Neutrophil (primary cell): ENCODE measurements at regions not wholly inside any gene's neighbourhood (a gene's known extent, or its start where the extent isn't known, plus 50 kb on each side); places are given as distances from the start of the nearest gene placed in this dataset.

Source experiments
- H3K27ac ChIP-seq: fragments of 200-600 bp; sonication (generic); 2 replicates; pipeline ENCODE4 v1.5.1; 2016; ENCODE audit warnings: mild to moderate bottlenecking, moderate library complexity
- H3K27me3 ChIP-seq: fragments of 200-600 bp; sonication (generic); 2 replicates; pipeline ENCODE4 v1.6.0; 2016; ENCODE audit warnings: mild to moderate bottlenecking
- H3K36me3 ChIP-seq: fragments of 200-600 bp; sonication (generic); 2 replicates; pipeline ENCODE4 v1.5.1; 2017
- H3K4me1 ChIP-seq, 2 experiments: fragments of 200-600 bp in 1 of 2; sonication (generic) in 1 of 2; 1 replicate in 1 of 2; 2 replicates in 1 of 2; pipeline versions ENCODE4 v1.5.1 to v1.6.1; 2013 to 2016; ENCODE audit warnings: low read depth in 1 of 2, low read length in 1 of 2, mild to moderate bottlenecking in 1 of 2, moderate library complexity in 1 of 2; ENCODE audit not compliant: control insufficient read depth in 1 of 2, insufficient read depth in 1 of 2
- H3K4me3 ChIP-seq, 2 experiments: fragments of 200-600 bp in 1 of 2; sonication (generic) in 1 of 2; 1 replicate in 1 of 2; 2 replicates in 1 of 2; pipeline ENCODE4 v1.5.1; 2013 to 2016; ENCODE audit warnings: low read depth in 1 of 2, low read length in 1 of 2, mild to moderate bottlenecking in 1 of 2, moderate library complexity in 1 of 2
- H3K9me3 ChIP-seq: fragments of 200-600 bp; sonication (generic); 2 replicates; pipeline ENCODE4 v1.5.1; 2016
- CTCF ChIP-seq: fragments of 200-600 bp; sonication (generic); IDR thresholded peaks from 2 replicates; pipeline ENCODE4 v1.5.1; 2016; ENCODE audit warnings: antibody characterized with exemption

- Histone ChIP-seq H3K4me3 (no peak overlapping the region), H3K4me1 (no peaks in the 10 kb centered on the region), H3K27ac (no peak overlapping the region), H3K9me3 (no peaks in the 10 kb centered on the region), H3K27me3 (peaks cover 20% of the 10 kb centered on the region), H3K36me3 (no peaks in the 10 kb centered on the region)
- no peak for TF ChIP-seq CTCF
Observed at GRCh38 chr1:18005238-18005637, 102.4 kb upstream of the IGSF21 start.

- no peak overlapping the region for H3K27ac ChIP-seq
- H3K36me3 ChIP-seq, result no peaks in the 10 kb centered on the region
- peaks cover 20% of the 10 kb centered on the region for H3K27me3 ChIP-seq
- no peaks in the 10 kb centered on the region for H3K4me1 ChIP-seq
- no peak overlapping the region for H3K4me3 ChIP-seq
- H3K9me3 ChIP-seq, result no peaks in the 10 kb centered on the region
- TF ChIP-seq CTCF, result no peak
Observed at GRCh38 chr1:18007391-18008041, 100.1 kb upstream of the IGSF21 start.

GRCh38 chr1:18008081-18008480 is 99.5 kb upstream of the IGSF21 start:
- Histone ChIP-seq H3K27ac (no peak overlapping the region), H3K27me3 (peaks cover 20% of the 10 kb centered on the region), H3K4me1 (no peaks in the 10 kb centered on the region), H3K4me3 (no peak overlapping the region), H3K36me3 (no peaks in the 10 kb centered on the region), H3K9me3 (no peaks in the 10 kb centered on the region)
- no peak for TF ChIP-seq CTCF

- H3K9me3 ChIP-seq, result no peaks in the 10 kb centered on the region
- TF ChIP-seq CTCF, result no peak
- peaks cover 20% of the 10 kb centered on the region for H3K27me3 ChIP-seq
- H3K4me1 ChIP-seq, result no peaks in the 10 kb centered on the region
- no peaks in the 10 kb centered on the region for H3K36me3 ChIP-seq
- H3K4me3 ChIP-seq, result no peak overlapping the region
- no peak overlapping the region for H3K27ac ChIP-seq
Observed at GRCh38 chr1:18009055-18009454, 98.5 kb upstream of the IGSF21 start.

GRCh38 chr1:18009478-18009961 is 98.1 kb upstream of the IGSF21 start:
- Histone ChIP-seq H3K36me3 (no peaks in the 10 kb centered on the region), H3K9me3 (no peaks in the 10 kb centered on the region), H3K4me1 (no peaks in the 10 kb centered on the region), H3K27ac (no peak overlapping the region), H3K4me3 (no peak overlapping the region), H3K27me3 (peaks cover 20% of the 10 kb centered on the region)
- TF ChIP-seq CTCF, result no peak
